ENCODE measurements at regions not wholly inside any gene's neighbourhood (a gene's known extent, or its start where the extent isn't known, plus 50 kb on each side); places are given as distances from the start of the nearest gene placed in this dataset.

- no peak overlapping the region for H3K4me3 Mint-ChIP-seq
- intact Hi-C loops (cut with DNase I, micrococcal nuclease): no loop called here
- Histone ChIP-seq H3K27me3 (ENCODE audit: control insufficient read depth in 1 of 2, insufficient read depth in 2 of 2, low read length in 2 of 2) (peaks cover 0 to 2% of the 10 kb centered on the region in 2 experiments), H3K27ac (ENCODE audit: low read depth in 1 of 2, low read length in 2 of 2) (no peak overlapping the region), H3K36me3 (ENCODE audit: insufficient read depth, low read length) (no peaks in the 10 kb centered on the region), H3K4me3 (ENCODE audit: low read length) (no peak overlapping the region), H3K4me1 (ENCODE audit: insufficient read depth, low read length) (no peaks in the 10 kb centered on the region), H3K9me3 (ENCODE audit: control insufficient read depth in 1 of 2, insufficient read depth in 1 of 2, low read length in 2 of 2) (no peaks in the 10 kb centered on the region)
- no peaks in the 10 kb centered on the region for H3K4me1 Mint-ChIP-seq (ENCODE audit: low read depth)
- TF ChIP-seq, protein P1, sequence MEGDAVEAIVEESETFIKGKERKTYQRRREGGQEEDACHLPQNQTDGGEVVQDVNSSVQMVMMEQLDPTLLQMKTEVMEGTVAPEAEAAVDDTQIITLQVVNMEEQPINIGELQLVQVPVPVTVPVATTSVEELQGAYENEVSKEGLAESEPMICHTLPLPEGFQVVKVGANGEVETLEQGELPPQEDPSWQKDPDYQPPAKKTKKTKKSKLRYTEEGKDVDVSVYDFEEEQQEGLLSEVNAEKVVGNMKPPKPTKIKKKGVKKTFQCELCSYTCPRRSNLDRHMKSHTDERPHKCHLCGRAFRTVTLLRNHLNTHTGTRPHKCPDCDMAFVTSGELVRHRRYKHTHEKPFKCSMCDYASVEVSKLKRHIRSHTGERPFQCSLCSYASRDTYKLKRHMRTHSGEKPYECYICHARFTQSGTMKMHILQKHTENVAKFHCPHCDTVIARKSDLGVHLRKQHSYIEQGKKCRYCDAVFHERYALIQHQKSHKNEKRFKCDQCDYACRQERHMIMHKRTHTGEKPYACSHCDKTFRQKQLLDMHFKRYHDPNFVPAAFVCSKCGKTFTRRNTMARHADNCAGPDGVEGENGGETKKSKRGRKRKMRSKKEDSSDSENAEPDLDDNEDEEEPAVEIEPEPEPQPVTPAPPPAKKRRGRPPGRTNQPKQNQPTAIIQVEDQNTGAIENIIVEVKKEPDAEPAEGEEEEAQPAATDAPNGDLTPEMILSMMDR (IDR thresholded peaks at IDR 0.05): no peak
- DNase-seq (no peak), ATAC-seq (ENCODE audit: poor library complexity) (no peak)
- POLR2A ChIA-PET: no interaction called here
- no peaks in the 10 kb centered on the region for H3K36me3 Mint-ChIP-seq (ENCODE audit: low read depth)
- H3K27ac Mint-ChIP-seq: no peak overlapping the region
- no peaks in the 10 kb centered on the region for H3K9me3 Mint-ChIP-seq
- H3K27me3 Mint-ChIP-seq: no peaks in the 10 kb centered on the region
- CTCF ChIA-PET: no interaction called here
Observed at GRCh38 chr2:236882930-236883329, 202.8 kb upstream of the COPS8 start.

- intact Hi-C loops (cut with DNase I, micrococcal nuclease): no loop called here
- Mint-ChIP-seq H3K9me3 (no peaks in the 10 kb centered on the region), H3K4me3 (no peak overlapping the region), H3K27ac (no peak overlapping the region), H3K27me3 (no peaks in the 10 kb centered on the region), H3K36me3 (ENCODE audit: low read depth) (no peaks in the 10 kb centered on the region), H3K4me1 (ENCODE audit: low read depth) (no peaks in the 10 kb centered on the region)
- no peaks in the 10 kb centered on the region for H3K4me1 ChIP-seq (ENCODE audit: insufficient read depth, low read length)
- peaks cover 0 to 5% of the 10 kb centered on the region in 2 experiments for H3K9me3 ChIP-seq (ENCODE audit: control insufficient read depth in 1 of 2, insufficient read depth in 1 of 2, low read length in 2 of 2)
- H3K27ac ChIP-seq (ENCODE audit: low read depth in 1 of 2, low read length in 2 of 2): no peak overlapping the region
- no peaks in the 10 kb centered on the region for H3K36me3 ChIP-seq (ENCODE audit: insufficient read depth, low read length)
- DNase-seq (no peak), ATAC-seq (ENCODE audit: poor library complexity) (no peak)
- CTCF ChIA-PET: no interaction called here
- peaks cover 0 to 2% of the 10 kb centered on the region in 2 experiments for H3K27me3 ChIP-seq (ENCODE audit: control insufficient read depth in 1 of 2, insufficient read depth in 2 of 2, low read length in 2 of 2)
- TF ChIP-seq, protein P1 (IDR thresholded peaks at IDR 0.05): no peak
- H3K4me3 ChIP-seq (ENCODE audit: low read length): no peak overlapping the region
- POLR2A ChIA-PET: no interaction called here
Observed at GRCh38 chr2:236883819-236884218, 201.9 kb upstream of the COPS8 start.

DNA sequence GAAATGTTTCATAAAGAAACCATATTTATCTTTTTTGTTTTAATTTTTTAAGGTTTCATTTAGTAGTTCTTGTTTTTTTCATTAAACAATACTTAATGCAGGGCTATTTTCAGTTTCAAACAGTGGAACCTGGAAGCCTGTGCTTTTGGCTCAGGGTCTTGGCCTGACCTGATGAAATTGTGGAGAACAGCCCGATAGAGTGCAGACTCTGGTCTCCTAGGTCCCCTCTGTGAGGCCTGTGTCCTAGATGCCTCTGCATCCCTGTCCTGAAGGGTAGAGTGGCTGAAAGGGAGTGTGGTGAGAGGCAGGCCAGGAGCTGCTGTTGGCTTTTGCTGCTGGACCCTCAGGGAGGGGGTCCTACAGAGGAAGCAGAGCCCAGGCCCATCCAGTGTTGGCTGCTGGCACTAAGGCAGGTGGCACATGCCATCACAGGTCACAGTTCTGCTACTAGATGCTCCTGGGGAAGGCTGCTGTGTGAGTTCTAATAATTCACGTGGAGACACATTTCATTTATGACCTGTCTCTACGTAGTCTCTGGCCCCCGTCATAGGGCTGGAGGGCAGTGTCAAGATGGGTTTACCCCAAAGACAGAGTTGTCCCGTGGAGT, 201.0 kb upstream of the COPS8 start:
- DNase-seq (no peak), ATAC-seq (ENCODE audit: poor library complexity) (no peak)
- H3K9me3 Mint-ChIP-seq: no peaks in the 10 kb centered on the region
- no peaks in the 10 kb centered on the region for H3K27me3 Mint-ChIP-seq
- Histone ChIP-seq H3K27me3 (ENCODE audit: control insufficient read depth in 1 of 2, insufficient read depth in 2 of 2, low read length in 2 of 2) (peaks cover 0 to 2% of the 10 kb centered on the region in 2 experiments), H3K27ac (ENCODE audit: low read depth in 1 of 2, low read length in 2 of 2) (no peak overlapping the region), H3K36me3 (ENCODE audit: insufficient read depth, low read length) (no peaks in the 10 kb centered on the region), H3K4me1 (ENCODE audit: insufficient read depth, low read length) (no peaks in the 10 kb centered on the region), H3K9me3 (ENCODE audit: control insufficient read depth in 1 of 2, insufficient read depth in 1 of 2, low read length in 2 of 2) (peaks cover 0 to 5% of the 10 kb centered on the region in 2 experiments), H3K4me3 (ENCODE audit: low read length) (no peak overlapping the region)
- intact Hi-C loops (cut with DNase I, micrococcal nuclease): no loop called here
- POLR2A ChIA-PET: no interaction called here
- CTCF ChIA-PET: no interaction called here
- H3K4me1 Mint-ChIP-seq (ENCODE audit: low read depth): no peaks in the 10 kb centered on the region
- H3K27ac Mint-ChIP-seq: no peak overlapping the region
- TF ChIP-seq, protein P1 (IDR thresholded peaks at IDR 0.05): no peak
- H3K36me3 Mint-ChIP-seq (ENCODE audit: low read depth): no peaks in the 10 kb centered on the region
- no peak overlapping the region for H3K4me3 Mint-ChIP-seq

All from CD4-positive, alpha-beta T cell (primary cell).